GM12874 (cell line): ENCODE measurements at regions not wholly inside any gene's neighbourhood (a gene's known extent, or its start where the extent isn't known, plus 50 kb on each side); places are given as distances from the start of the nearest gene placed in this dataset.

ENCODE experiments used
- CTCF ChIP-seq: IDR thresholded peaks from 2 replicates; pipeline ENCODE4 v1.5.1; 2011; ENCODE audit warnings: low read depth, mild to moderate bottlenecking, control low read depth, low read length, moderate library complexity; ENCODE audit not compliant: insufficient read depth

GRCh38 chr6:119603501-119603900 lies 253.9 kb upstream of the MAN1A1 start:
- TF ChIP-seq CTCF, result no peak

GRCh38 chr6:119602215-119603178 lies 252.9 kb upstream of the MAN1A1 start:
- TF ChIP-seq CTCF, result no peak

GRCh38 chr6:119598883-119599282 lies 249.3 kb upstream of the MAN1A1 start:
- no peak for TF ChIP-seq CTCF

- no peak for TF ChIP-seq CTCF
These were observed 245.3 kb upstream of the MAN1A1 start for GRCh38 chr6:119594907-119595306.

GRCh38 chr6:119591235-119591634 lies 241.7 kb upstream of the MAN1A1 start:
- TF ChIP-seq CTCF, result no peak

- TF ChIP-seq CTCF, result no peak
These were observed 240.5 kb upstream of the MAN1A1 start for GRCh38 chr6:119590066-119590465.

GRCh38 chr6:119587537-119587936 lies 238.0 kb upstream of the MAN1A1 start:
- no peak for TF ChIP-seq CTCF
